HG02759 (cell line): ENCODE measurements at regions not wholly inside any gene's neighbourhood (a gene's known extent, or its start where the extent isn't known, plus 50 kb on each side); places are given as distances from the start of the nearest gene placed in this dataset.
"Not testable (repeated sequence)": the region's sequence is repeated elsewhere in the genome, so short reads cannot be mapped to it uniquely, and the experiment has no call there.

ENCODE experiments used
- ATAC-seq: cut with Tn5 transposase; IDR thresholded peaks from one replicate; pipeline ENCODE4 v1.9.1; 2021; ENCODE audit warnings: mild to moderate bottlenecking, moderate library complexity; ENCODE audit not compliant: unreplicated experiment

DNA sequence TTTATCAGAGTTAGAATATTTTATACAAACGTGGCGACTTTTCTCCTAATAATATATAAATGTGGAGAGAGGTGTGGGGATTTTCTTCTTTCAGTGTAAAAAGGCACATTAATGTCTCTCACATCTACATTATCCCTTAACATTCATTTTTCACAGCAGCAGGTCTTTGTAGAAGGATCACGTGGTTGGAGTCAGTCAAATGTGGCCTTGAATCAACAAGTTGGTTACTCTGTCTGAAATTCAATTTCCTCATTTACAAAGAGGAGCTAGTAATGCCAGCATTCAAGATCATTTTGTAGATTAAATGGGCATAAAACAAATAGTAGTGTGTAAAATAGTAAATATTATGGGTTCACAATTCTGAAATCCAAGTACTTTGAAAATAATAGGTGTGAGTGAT lies 183.1 kb upstream of the SEMA3E start:
- no peak for ATAC-seq

DNA sequence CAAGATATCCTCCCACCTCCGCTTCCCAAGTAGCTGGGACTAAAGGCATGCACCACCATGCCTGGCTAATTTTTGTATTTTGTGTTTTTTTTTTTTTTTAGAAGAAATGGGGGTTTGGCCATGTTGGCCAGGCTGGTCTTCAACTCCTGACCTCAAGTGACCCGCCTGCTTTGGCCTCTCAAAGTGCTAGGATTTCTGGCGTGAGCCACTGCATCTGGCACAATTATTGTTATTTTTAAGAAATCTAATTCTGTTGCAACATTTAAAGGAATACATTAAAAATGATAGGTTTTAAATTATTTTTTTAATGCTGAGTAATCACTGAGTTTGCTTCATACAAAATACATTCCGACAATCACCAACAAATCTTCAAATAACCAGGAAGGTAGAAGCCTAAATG lies 178.1 kb upstream of the SEMA3E start:
- ATAC-seq = no peak

DNA sequence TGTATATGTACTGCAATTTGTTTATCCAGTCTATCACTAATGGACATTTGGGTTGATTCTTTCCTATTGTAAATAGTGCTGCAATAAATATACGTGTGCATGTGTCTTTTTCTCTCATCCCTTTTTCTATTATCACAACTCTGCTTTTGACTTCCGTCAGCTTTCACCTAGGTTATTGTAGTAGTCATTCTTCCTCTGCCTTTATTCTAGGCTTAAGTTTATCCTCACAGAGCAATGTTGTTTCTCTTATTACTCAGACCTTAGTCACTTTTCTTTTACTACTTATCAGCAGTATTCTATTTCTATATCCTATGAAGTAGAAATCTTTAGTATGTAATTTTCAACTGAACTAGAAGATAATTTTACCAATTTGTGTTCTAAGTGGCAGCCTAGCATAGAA lies 175.3 kb upstream of the SEMA3E start:
- ATAC-seq = no peak

DNA sequence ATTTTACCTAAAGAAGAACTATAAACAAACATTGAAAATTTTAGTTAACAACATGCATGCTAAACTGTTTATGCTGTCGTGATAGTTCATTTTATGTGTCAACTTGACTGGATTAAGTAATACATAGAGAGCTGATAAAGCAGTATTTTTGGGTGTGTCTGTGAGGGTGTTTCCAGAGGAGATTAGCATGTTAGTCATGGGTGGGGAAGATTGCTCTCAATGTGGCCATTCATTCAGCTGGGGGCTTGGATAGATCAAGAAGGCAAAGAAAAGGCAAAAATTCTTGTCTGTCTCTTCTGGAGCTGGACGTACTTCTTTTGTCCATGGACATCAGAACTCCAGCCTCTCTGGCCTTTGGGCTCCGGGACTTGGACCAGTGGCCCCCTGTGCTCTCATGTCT lies 172.9 kb upstream of the SEMA3E start:
- no peak for ATAC-seq

GRCh38 chr7:83820641-83821040 lies 171.7 kb upstream of the SEMA3E start:
- no peak for ATAC-seq

DNA sequence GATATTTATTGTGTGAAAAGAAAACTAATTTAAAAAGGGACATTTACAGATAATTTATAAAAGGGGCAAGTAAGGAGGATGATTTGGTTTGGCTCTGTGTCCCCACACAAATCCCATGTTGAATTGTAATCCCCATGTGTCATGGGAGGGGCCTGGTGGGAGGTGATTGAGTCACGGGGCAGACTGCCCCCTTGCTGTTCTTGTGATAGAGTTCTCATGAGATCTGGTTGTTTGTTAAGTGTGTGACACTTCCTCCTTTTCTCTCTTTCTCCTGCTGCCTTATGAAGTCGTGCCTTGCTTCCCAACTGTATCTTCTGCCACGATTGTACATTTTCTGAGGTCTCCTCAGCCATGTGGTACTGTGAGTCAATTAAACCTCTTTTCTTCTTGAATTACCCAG lies 171.0 kb upstream of the SEMA3E start:
- ATAC-seq = no peak

GRCh38 chr7:83814480-83814879 lies 165.5 kb upstream of the SEMA3E start:
- ATAC-seq = no peak

- ATAC-seq = not testable (repeated sequence)
Measured at GRCh38 chr7:83812563-83812962, 163.6 kb upstream of the SEMA3E start.

- no peak for ATAC-seq
Measured at GRCh38 chr7:83808982-83809381, 160.0 kb upstream of the SEMA3E start.

- no peak for ATAC-seq
Measured at GRCh38 chr7:83807774-83808173, 158.8 kb upstream of the SEMA3E start.

DNA sequence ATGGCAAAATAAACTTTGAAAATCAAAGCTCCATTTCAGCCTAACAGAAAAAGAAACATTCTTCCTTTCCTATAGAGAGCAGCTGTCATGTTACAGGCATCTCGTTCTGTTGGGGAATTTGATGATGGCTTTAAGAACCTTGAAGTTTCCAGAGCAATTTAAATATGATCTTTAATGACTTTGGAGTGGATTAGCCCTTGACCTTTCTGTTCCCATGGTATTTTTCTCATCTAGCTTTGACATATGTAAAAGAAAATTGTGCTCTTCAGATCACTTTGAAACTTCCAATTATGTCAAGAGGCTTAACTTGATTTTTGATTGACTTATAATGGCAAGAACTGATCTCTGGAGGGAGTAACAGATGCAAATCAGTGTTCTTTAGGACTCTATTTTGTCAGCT lies 157.6 kb upstream of the SEMA3E start:
- no peak for ATAC-seq

DNA sequence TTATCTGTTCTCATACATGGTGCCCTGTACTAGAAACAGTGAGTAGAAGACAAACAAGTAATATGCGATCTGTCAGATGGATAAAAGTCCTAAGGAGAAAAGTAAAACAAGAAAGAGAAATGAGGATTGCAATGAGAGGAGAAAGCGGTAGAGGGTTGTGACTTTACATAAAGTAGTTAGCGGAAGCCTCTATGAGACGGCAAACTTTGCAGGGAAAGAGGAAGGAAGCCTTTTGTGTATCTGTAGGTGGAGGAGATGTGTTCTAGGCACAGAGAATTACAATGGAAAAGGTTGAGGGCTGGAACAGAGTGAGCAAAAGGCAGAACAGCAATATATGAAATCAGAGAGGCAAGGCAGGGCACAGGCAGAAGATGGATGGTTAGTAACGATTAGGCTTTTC lies 150.4 kb upstream of the SEMA3E start:
- ATAC-seq = no peak

- ATAC-seq = no peak
Measured at GRCh38 chr7:83798489-83798888, 149.6 kb upstream of the SEMA3E start.

DNA sequence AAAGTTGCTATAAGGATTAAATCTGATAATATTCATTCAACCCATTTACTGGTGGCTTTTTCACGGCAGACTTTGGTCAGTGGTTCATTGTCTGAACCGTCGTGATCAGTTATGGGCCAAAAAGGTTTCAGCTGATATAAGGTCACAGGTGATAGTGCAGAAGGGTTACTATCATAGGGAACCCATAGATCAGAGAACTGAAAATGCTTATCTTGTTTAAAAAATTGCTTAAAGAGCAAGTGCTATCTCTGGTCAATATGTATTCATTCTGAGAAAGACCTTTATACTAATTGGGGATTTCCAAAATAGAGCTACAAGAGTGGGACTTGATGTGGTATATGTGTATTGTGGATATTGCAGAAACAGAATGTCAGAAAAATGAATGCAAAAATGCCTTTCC lies 147.8 kb upstream of the SEMA3E start:
- ATAC-seq = no peak

GRCh38 chr7:83794829-83795228 lies 145.9 kb upstream of the SEMA3E start:
- no peak for ATAC-seq

- no peak for ATAC-seq
Measured at GRCh38 chr7:83793558-83793957, 144.6 kb upstream of the SEMA3E start.

GRCh38 chr7:83791737-83792136 lies 142.8 kb upstream of the SEMA3E start:
- ATAC-seq = no peak

- no peak for ATAC-seq
Measured at GRCh38 chr7:83786858-83787257, 137.9 kb upstream of the SEMA3E start.

- ATAC-seq = no peak
Measured at GRCh38 chr7:83782628-83783027, 133.7 kb upstream of the SEMA3E start.

GRCh38 chr7:83778073-83778443 lies 129.1 kb upstream of the SEMA3E start:
- no peak for ATAC-seq

- no peak for ATAC-seq
Measured at GRCh38 chr7:83777406-83778072, 128.6 kb upstream of the SEMA3E start.

DNA sequence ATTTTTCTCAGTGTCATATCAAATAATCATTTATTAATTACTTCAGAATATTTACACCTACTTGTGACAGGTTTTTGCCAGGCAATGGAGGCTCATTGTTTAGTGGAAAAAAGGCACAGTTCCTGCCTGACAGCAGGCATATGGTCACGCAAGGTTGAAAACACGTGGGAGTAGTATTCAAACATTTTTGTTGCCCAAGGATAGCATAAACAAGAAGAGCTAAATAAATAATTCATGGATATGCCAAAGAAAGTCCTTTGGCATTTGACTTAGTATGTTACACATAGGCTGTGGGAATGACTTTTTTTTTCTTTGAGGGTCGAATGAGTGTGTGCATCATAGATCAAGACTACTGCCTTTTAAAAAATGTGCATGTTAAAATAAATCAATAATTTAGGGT lies 120.5 kb upstream of the SEMA3E start:
- no peak for ATAC-seq

GRCh38 chr7:83751217-83751616 lies 102.3 kb upstream of the SEMA3E start:
- no peak for ATAC-seq
